ENCODE measurements at regions not wholly inside any gene's neighbourhood (a gene's known extent, or its start where the extent isn't known, plus 50 kb on each side); places are given as distances from the start of the nearest gene placed in this dataset.

DNA sequence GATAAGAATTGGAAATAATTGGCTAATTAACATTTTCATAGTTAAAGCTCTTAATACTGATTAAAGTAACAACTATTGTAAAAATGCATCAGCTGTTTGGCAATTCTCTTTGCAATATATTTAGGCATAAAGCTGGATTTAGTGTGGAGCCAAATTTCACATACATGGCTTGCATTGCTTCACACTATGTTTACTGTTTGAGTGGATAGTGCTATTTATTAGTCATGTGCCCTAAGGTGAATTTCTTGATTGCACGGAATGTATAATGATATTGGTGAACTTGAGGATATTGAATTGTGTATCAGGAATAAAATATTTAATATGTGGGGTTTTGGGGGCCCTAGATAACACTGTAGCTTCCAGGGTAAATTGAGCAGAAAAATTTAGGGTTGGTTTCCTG lies 100.9 kb downstream of the AASDHPPT start:
- DNase-seq, result no peak
- peaks cover 3 to 14% of the 10 kb centered on the region in 2 donors for H3K9me3 ChIP-seq (replicated peaks in 1 of 2; ENCODE audit: control insufficient read depth in 1 of 2, insufficient read depth in 1 of 2, low read length in 2 of 2)
- intact Hi-C loops (cut with micrococcal nuclease), result no loop called here
- TF ChIP-seq, protein P1, sequence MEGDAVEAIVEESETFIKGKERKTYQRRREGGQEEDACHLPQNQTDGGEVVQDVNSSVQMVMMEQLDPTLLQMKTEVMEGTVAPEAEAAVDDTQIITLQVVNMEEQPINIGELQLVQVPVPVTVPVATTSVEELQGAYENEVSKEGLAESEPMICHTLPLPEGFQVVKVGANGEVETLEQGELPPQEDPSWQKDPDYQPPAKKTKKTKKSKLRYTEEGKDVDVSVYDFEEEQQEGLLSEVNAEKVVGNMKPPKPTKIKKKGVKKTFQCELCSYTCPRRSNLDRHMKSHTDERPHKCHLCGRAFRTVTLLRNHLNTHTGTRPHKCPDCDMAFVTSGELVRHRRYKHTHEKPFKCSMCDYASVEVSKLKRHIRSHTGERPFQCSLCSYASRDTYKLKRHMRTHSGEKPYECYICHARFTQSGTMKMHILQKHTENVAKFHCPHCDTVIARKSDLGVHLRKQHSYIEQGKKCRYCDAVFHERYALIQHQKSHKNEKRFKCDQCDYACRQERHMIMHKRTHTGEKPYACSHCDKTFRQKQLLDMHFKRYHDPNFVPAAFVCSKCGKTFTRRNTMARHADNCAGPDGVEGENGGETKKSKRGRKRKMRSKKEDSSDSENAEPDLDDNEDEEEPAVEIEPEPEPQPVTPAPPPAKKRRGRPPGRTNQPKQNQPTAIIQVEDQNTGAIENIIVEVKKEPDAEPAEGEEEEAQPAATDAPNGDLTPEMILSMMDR (IDR thresholded peaks at IDR 0.05), result no peak
- no peak overlapping the region for H3K4me2 ChIP-seq (replicated peaks; ENCODE audit: extremely low read depth, low read length, poor library complexity, severe bottlenecking)
- Mint-ChIP-seq H3K4me1 (no peaks in the 10 kb centered on the region), H3K9me3 (peaks cover 0 to 20% (median 11%) of the 10 kb centered on the region in 7 donors), H3K4me3 (no peak overlapping the region), H3K27ac (no peak overlapping the region), H3K36me3 (no peaks in the 10 kb centered on the region), H3K27me3 (ENCODE audit: low read depth in 3 of 3) (peaks cover 0 to 1% (median 0%) of the 10 kb centered on the region in 3 donors)
- H3K36me3 ChIP-seq (replicated peaks in 1 of 2; ENCODE audit: control insufficient read depth in 1 of 2, insufficient read depth in 2 of 2, low read length in 2 of 2), result no peaks in the 10 kb centered on the region
- no peak overlapping the region for H3K27ac ChIP-seq (ENCODE audit: low read depth in 1 of 2, low read length in 2 of 2)
- H2AFZ ChIP-seq (ENCODE audit: insufficient read depth, low read depth, low read length, poor library complexity, severe bottlenecking), result no peak overlapping the region
- H3K27me3 ChIP-seq (ENCODE audit: control insufficient read depth in 2 of 2, insufficient read depth in 2 of 2, low read length in 2 of 2), result no peaks in the 10 kb centered on the region
- no peak overlapping the region for H3K4me3 ChIP-seq (replicated peaks in 1 of 3; ENCODE audit: low read depth in 2 of 3, low read length in 3 of 3)
- H3K9ac ChIP-seq (ENCODE audit: insufficient read depth, low read length, poor library complexity, severe bottlenecking), result no peak overlapping the region
- 56% methylated on average over 1 of the region's 1 CpG for WGBS (ENCODE audit: insufficient coverage)
- no peaks in the 10 kb centered on the region for H3K4me1 ChIP-seq (ENCODE audit: control insufficient read depth in 1 of 2, insufficient read depth in 2 of 2, low read length in 2 of 2)
- no peaks in the 10 kb centered on the region for H3K79me2 ChIP-seq (ENCODE audit: insufficient read depth, low read length)
- H4K20me1 ChIP-seq (ENCODE audit: insufficient read depth, low read length), result no peaks in the 10 kb centered on the region

DNA sequence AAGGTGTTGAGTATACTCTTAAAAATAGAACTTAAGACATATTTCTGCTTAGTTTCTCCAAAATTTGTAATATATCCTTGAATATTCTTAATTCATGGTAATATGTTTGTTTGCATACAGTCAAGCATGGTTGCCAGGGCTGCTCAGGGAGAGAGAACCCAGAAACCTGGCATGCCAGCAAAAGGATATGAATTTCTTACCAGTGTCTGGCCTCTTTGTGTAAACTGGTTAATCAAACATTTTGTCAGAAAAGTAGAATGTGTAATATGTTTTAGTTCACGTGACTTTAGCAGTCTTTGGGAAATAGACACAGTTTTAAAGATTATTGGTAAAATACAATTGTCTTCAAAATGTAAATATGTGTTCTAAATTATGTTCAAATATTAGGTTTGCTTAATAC lies 101.6 kb downstream of the AASDHPPT start:
- WGBS (ENCODE audit: insufficient coverage), result no CpG with 5 or more reads among the region's 1 CpG
- TF ChIP-seq, protein P1 (IDR thresholded peaks at IDR 0.05), result no peak
- intact Hi-C loops (cut with micrococcal nuclease), result no loop called here
- Histone ChIP-seq H3K4me1 (ENCODE audit: control insufficient read depth in 1 of 2, insufficient read depth in 2 of 2, low read length in 2 of 2) (no peaks in the 10 kb centered on the region), H3K4me2 (replicated peaks; ENCODE audit: extremely low read depth, low read length, poor library complexity, severe bottlenecking) (no peak overlapping the region), H3K27me3 (ENCODE audit: control insufficient read depth in 2 of 2, insufficient read depth in 2 of 2, low read length in 2 of 2) (no peaks in the 10 kb centered on the region), H3K36me3 (replicated peaks in 1 of 2; ENCODE audit: control insufficient read depth in 1 of 2, insufficient read depth in 2 of 2, low read length in 2 of 2) (no peaks in the 10 kb centered on the region), H3K27ac (ENCODE audit: low read depth in 1 of 2, low read length in 2 of 2) (no peak overlapping the region), H4K20me1 (ENCODE audit: insufficient read depth, low read length) (no peaks in the 10 kb centered on the region), H2AFZ (ENCODE audit: insufficient read depth, low read depth, low read length, poor library complexity, severe bottlenecking) (no peak overlapping the region), H3K9me3 (replicated peaks in 1 of 2; ENCODE audit: control insufficient read depth in 1 of 2, insufficient read depth in 1 of 2, low read length in 2 of 2) (peaks cover 3 to 14% of the 10 kb centered on the region in 2 donors), H3K4me3 (replicated peaks in 1 of 3; ENCODE audit: low read depth in 2 of 3, low read length in 3 of 3) (no peak overlapping the region), H3K9ac (ENCODE audit: insufficient read depth, low read length, poor library complexity, severe bottlenecking) (no peak overlapping the region), H3K79me2 (ENCODE audit: insufficient read depth, low read length) (no peaks in the 10 kb centered on the region)
- peaks cover 0 to 20% (median 10%) of the 10 kb centered on the region in 7 donors for H3K9me3 Mint-ChIP-seq
- no peak overlapping the region for H3K4me3 Mint-ChIP-seq
- H3K4me1 Mint-ChIP-seq, result no peaks in the 10 kb centered on the region
- no peaks in the 10 kb centered on the region for H3K27me3 Mint-ChIP-seq (ENCODE audit: low read depth in 3 of 3)
- H3K36me3 Mint-ChIP-seq, result no peaks in the 10 kb centered on the region
- DNase-seq, result no peak
- no peak overlapping the region for H3K27ac Mint-ChIP-seq
